Skeletal muscle cell (primary cell): ENCODE measurements at regions not wholly inside any gene's neighbourhood (a gene's known extent, or its start where the extent isn't known, plus 50 kb on each side); places are given as distances from the start of the nearest gene placed in this dataset.
"Not testable (repeated sequence)": the region's sequence is repeated elsewhere in the genome, so short reads cannot be mapped to it uniquely, and the experiment has no call there.

Experiments used
- DNase-seq: peaks from one replicate; pipeline ENCODE4 v3.0.0-alpha.2; 2010; ENCODE audit warnings: low read depth
- H3K4me3 ChIP-seq: 2 replicates; pipeline ENCODE4 v1.5.1; 2011; ENCODE audit warnings: low read depth, mild to moderate bottlenecking, control low read depth, low read length, moderate library complexity

DNA sequence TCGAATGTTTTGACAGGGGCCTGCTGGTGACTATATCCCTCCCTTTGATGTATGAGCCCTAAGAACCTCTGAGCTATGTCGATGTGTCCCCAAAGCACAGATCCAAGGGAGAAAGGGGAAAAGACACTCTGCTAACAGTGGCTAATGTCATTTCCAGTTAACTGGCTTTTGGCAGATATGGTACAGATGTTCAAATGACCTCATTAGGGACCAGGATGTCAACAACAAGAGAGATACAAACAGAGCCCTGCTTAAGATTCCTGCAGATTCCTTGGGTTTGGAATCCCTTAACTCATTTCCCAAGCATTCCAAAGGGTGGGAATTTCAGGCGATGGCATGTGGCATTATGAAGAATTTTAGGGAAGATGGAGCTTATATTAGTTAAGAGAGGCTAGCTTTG is 517.3 kb downstream of the SOX6 start:
- no peak overlapping the region for H3K4me3 ChIP-seq
- no peak for DNase-seq

DNA sequence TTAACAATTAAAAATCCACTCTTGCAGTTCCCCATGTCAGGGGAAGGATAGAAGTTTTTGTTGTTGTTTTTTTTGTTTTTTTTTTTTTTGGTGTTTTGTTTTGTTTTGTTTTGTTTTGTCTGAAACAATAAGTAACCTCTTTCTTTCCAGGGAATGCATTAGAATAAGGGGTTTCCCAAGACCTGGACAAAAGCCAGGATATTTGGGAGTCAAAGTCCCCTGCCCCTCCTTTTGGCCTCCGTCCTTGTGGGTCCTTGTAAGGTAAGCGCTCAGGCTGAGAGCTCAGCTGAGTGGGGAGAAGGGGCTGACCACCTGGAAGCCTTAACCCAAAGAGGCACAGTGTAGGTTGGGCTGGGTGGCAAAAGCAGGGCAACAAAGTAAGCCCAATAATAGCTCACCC is 515.4 kb downstream of the SOX6 start:
- DNase-seq: no peak
- H3K4me3 ChIP-seq: no peak overlapping the region

DNA sequence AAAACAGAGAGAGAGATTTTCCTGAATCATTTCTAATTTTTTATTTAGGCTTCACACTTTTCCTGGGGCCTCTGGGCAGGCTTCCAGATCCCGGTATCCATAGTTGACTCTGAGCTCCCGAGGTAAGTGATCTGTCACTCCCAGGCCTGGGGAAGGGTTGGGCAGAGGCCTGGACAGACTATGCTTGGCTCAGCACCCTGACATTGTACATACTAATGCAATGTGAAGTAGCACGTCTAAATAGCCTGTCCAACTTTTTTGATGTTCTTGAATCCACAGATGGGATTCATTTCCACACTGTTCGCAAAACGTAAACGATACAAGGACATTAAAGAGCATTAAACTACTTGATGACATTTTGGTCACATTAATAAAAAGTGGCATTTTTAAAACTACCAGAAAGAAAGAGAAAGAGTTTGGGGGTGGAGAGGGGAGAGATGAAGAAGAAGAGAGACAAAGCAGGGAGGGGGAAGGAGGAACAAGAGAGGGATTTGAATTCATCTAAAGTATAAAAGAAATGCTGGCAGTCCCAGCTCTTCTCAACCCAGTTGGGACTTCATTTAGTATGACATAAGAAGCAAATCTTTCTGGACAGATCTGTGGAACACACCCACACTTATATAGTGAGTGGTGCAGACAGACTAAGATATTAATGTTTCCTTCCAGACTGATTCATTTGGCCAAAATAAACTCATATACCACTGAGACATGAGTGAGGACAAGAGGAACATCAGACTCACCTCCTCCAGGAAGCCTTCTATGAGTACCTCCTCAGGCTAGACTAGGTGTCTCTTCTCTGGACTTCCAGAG is 514.2 kb downstream of the SOX6 start:
- H3K4me3 ChIP-seq: no peak overlapping the region
- no peak for DNase-seq

DNA sequence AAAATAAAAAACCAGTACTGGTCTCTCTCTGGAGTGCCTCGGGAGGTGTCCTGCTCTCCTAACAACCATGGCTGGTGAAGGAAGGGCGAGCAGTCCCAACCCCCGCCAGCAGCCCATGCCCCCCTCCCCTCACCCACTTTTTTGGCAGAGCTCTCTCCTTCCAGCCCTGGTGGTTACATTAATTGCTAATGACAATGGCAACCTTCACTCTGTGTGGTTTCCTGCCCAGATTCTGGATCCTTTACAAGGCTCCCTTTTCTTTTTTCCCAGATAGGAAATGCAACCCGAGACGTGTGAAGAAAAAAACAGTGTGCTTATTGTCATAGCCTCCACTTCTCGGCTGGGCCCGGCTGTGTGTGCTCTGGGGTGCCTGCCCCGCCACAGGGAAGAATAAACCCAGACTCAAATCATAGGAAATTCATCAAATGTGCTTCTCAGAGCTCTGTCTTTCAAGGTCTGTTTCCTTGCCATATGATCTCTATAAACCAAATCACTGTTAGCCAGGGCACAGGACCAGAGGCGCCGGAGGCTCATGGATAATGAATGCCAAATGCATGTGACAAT is 513.0 kb downstream of the SOX6 start:
- DNase-seq: no peak
- no peak overlapping the region for H3K4me3 ChIP-seq

DNA sequence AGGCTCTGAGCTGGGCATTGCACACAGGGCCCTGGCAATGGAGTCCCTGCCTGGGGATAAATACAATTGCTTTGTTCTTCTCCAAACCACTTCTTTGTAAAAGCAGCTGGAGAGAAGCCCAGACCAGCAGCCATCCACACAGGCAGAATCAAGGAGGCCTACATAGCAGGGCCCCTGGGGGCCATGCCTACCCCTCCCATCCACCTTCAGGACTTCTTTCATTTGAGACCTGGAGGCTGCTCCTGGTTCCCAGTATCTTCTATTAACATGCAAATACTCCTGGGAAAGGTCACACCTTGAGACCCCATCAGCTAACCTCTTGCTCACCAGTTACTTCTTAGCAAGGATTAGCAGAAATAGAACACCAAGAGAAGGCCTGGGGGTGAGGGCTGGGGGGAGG is 511.1 kb downstream of the SOX6 start:
- H3K4me3 ChIP-seq: no peak overlapping the region
- DNase-seq: no peak

DNA sequence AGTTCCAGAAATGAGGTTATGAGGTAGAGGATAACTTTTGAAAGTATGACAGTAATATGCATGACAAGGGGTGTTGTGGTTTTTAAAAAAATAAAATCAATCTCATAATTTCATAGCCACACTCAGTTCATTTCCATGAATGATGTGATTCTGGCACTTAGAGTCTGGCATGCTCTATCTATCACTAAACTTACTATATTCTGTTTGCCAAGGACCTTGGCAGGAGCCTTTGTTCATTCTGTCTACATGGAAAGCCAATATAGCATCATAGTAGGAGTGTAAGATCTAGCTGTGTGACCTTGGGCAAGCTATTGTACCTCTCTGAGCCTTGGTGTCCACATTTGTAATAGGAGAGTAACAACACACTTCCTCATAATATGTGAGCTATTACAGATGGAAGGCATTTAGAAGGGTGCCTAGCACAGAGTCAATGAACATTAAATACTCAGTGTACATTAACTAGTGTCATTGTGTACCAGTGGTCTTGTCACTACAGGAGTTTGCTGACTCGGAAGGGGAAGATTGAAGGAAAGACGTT is 507.6 kb downstream of the SOX6 start:
- DNase-seq: no peak
- no peak overlapping the region for H3K4me3 ChIP-seq

DNA sequence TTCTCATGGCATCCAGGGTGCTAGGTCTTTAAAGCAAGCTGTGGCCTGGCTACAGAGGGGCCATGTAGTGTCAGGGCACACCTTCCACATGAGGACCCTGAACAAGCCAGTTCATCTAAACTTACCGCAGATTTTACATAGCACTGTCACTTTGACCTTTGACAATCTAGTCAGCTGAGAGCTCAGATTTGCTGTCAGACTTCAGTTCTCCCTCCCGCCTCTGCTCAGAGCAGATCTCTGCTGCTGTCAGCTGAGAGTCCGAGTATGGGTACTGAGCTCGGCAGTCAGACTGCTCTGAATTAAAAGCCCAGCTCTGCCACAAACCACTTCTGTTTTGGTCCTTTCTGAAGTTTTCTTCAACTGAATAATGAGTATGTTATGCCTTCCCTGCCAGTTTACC is 507.1 kb downstream of the SOX6 start:
- H3K4me3 ChIP-seq: no peak overlapping the region
- DNase-seq: no peak

DNA sequence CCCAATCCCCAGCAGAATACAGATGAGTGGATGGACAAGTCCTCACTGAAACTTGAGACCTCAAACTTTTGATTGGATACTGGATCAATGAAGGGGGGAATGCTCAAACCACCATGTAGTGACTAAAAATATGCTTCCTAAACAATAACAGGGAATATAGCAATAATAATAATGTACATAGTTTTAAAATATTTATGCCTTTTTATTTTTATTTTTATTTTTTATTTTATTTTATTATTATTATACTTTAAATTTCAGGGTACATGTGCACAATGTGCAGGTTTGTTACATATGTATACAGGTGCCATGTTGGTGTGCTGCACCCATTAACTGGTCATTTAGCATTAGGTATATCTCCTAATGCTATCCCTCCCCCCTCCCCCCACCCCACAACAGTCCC is 506.0 kb downstream of the SOX6 start:
- DNase-seq, H3K4me3 ChIP-seq: not testable (repeated sequence)

DNA sequence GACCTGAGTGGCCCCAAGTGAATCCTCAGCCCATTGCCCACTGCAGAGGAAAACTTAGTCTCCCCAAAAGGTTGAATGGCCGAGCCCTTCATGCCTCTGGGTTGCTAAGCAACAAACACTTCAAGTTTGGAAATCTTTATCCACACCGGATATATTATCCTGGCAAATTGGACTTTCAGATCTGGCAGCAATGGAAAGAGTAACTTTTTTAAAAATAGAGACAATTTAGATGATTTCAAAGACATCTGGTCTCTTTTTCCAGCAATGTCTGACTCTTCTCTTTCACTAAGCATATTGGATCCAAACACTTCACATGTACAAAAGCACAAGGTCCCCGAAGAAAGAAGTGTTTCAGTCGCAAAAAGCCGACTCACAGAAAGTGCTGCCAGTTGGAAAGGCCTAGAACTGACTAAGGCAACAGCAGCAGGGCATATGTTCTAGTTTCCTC is 505.3 kb downstream of the SOX6 start:
- no peak overlapping the region for H3K4me3 ChIP-seq
- DNase-seq: no peak

DNA sequence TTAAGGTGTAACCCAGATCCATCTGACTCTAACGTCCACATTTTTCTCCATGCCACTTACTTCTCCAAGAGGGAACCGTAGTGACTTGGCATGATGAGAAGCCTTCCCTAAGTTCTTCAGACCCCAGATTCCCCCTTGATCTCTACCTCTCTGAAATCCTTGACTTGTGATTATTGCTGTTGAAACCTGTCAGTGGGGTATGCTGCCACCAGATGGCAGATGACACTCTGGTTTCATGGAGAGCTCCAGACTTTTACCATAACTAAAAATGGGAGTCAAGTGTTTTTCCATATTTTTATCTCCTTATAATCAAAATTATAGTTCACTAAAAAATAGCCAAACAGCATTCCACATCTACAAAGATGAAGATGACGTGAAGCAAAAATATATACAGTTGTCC is 504.2 kb downstream of the SOX6 start:
- DNase-seq: no peak
- no peak overlapping the region for H3K4me3 ChIP-seq

DNA sequence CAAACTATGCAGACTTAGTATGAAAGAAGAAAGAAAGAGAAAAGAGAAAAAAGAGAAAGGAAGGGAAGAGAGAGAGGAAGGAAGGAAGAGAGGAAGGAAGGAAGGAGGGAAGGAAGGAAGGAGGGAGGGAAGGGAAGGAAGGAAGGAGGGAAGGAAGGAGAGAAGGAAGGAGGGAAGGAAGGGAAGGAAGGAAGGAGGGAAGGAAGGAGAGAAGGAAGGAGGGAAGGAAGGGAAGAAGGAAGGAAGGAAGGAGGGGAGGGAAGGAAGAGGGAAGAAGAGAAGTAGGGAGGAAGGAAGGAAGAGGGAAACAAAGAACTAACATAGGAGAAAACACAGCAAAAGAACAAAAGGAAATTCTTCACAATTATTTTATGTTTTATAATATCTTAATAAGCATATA is 502.1 kb downstream of the SOX6 start:
- H3K4me3 ChIP-seq: no peak overlapping the region
- DNase-seq: no peak

DNA sequence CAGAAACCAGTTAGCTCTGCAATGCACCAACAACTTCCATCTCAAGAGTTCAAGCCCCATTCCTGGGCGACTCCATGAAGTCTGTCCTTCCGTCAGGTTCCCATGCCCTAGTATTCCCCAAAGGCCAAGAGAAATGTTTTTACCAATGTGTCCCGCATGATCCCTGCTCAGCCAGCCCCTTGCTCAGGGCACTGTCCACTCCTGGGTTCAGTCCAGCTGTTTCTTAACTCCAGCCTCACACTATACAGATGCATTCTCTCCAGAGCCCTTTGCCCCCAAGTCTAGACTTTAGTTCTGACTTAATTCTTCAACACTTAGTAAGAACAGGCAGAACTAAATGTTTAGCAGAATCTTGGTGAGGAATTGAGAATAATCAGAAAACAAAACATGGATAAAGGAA is 497.5 kb downstream of the SOX6 start:
- DNase-seq: no peak
- H3K4me3 ChIP-seq: no peak overlapping the region

DNA sequence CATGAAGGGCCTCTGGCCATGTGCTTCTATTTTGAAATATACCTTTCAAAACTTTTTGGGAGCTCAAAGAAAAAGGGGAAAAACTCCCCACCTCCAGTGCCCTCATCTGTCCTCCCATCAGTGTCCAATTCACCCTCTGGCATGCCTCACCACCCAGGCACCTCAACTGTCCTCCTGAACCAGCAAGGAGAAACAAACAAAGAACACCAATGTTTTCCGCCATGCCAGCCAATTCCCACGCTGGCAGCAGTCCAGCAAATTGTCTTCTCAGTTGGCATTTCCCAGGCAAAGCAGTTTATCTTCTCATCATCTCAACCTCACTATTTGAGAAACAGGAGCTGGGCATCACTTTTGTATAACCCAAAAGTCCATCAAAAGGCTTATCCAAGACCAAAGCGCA is 496.9 kb downstream of the SOX6 start:
- no peak overlapping the region for H3K4me3 ChIP-seq
- no peak for DNase-seq

DNA sequence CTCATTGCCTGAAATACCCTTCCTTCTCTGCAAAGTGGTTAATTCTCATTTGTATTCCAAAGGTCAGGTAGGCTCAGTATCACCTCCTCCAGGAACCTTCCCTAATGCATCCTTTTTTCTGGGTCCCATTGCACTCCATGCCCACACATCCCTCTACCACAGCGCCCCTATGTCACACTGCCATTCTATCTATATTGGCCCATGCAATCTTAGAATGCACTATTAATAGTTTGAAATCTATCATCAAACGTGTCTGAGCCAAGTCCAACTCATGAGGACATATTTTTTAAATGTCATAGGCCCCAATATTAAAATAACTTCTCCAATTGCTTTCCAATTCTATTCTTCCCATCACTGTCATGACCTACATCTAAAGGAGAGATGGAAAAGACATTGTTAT is 495.1 kb downstream of the SOX6 start:
- DNase-seq: no peak
- no peak overlapping the region for H3K4me3 ChIP-seq

DNA sequence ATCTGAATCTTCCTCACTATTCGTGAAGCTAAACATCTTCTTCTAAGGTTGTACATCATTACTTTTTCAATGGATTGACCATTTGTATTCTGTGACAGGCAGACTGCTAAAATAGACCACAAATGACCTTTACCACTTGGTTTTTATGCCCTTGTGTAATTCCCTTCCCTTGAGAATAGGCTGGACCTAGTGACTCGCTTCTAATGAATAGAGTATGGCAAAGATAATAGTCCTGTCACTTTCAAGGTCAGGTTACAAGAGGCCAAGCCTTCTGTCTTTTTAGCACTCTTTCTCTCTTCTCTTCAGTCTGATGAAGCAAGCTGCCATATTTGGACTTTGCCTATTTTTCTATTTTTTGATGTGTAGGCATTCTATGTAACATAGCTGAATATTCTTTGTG is 492.9 kb downstream of the SOX6 start:
- no peak overlapping the region for H3K4me3 ChIP-seq
- no peak for DNase-seq

DNA sequence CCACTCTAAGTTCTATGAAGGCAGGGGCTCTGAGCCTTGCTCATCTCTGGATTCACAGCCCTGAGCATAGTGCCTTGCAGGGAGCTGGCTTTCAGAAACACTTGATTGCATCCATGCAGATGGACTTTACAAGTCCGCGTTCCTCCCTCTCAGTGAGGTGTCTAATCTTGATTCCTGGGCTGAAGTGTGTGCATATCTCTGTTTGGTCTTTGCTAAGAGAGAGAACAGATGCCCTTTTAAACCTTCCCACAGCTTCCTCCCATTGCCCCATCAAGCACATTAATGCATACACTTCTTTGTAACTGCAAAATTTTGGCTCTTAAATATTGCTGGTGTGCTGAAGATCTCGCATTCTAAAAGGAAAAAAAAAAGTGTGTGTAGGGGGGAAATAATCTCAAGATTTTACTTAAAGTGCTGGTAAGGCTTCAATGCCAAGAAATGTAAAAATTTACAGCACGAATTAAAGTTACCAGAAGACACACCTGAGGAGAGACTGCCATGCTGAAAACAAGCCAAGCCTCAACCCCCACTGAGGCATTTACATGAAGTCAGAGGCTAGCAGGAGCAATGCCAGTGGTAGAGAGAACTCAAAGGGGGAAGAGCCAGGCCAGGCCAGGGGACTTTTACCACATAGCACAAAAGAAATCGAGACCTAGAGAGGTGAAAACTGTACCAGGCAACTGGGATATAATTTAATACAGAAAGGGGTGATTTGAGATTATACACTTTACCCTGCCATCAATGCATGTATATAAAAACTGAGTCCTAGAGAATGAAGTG is 492.1 kb downstream of the SOX6 start:
- no peak for DNase-seq
- no peak overlapping the region for H3K4me3 ChIP-seq

DNA sequence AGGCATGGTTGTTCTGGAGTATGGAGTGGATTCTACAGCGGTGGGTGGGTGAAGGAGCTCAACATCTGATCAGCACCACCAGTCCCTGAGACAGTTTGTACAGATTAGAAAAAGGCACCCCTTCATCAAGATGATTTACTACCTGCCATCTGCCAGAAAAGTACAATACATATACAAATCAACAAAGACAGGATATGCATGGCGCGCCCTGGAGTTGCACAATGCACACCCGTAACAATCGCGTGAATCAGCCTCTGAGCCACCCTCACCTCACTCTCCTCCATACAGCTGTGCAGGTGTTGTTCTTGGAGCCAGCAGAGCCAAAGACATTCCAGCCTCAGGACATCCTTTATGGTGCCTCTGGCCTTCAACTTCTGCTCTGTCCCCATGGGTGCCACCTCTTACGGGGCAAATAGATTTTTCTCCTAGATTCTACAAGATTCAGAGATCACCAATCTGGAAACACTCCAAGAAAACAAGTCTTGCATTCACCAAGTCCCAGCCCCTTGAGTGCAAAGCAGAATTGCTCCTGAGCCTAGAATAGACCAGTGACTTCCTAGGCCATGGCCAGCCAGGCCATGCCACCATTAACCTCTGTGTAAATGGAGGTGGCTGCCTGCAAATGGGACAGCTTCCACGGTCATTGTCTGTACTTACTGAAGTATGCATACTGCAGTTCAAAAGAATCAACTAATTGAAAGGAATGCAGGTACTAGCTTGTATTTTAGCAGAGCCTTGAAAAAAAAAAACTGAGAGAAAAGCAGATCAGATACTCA is 490.9 kb downstream of the SOX6 start:
- H3K4me3 ChIP-seq: no peak overlapping the region
- no peak for DNase-seq

DNA sequence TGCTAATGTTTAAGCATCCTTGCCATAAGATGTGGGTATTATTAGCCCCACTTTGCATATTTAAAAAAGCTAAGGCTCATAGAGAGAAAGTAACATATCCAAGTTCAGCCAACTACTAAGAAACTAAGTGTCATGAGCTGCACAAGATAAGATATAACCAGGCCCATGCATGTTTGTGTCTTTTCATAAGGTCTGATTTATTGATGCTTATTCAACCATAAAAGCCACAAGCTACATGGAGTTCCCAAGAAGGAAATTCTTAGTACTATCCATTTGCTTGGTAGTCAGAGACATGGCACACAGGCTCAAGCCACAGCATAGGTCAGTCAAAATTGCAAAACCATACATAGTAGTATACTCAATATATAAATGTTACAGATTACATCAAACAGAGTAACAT is 488.5 kb downstream of the SOX6 start:
- H3K4me3 ChIP-seq: no peak overlapping the region
- DNase-seq: no peak

DNA sequence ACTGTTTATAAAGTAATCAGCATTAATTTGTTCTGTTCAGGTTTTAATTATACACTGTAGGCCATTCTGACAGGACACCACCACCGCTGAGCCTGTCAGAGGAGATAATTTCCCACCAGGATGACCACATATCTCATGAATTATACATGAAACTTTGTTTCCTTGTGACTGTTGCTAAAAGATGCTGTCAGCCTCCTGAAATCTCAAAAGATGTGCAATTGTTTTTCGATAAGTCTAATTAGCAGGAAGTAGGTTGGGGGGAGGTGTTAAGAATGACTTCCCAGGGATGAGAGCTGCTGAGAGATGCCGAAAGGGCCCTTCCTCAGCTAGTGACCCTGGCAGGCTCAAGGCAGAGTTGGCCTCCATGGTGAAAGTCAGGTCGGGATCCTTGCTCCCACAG is 485.4 kb downstream of the SOX6 start:
- no peak for DNase-seq

More for the DNA sequence above, 485.4 kb downstream of the SOX6 start:
- H3K4me3 ChIP-seq: no peak overlapping the region
